NCI-H460 (cell line): ENCODE measurements at regions not wholly inside any gene's neighbourhood (a gene's known extent, or its start where the extent isn't known, plus 50 kb on each side); places are given as distances from the start of the nearest gene placed in this dataset.
"Not testable (repeated sequence)": the region's sequence is repeated elsewhere in the genome, so short reads cannot be mapped to it uniquely, and the experiment has no call there.

ENCODE experiments used
- DNase-seq: peaks from one replicate; pipeline ENCODE4 v3.0.0-alpha.2; 2016; ENCODE audit warnings: low read depth; ENCODE audit errors: extremely low read depth

DNA sequence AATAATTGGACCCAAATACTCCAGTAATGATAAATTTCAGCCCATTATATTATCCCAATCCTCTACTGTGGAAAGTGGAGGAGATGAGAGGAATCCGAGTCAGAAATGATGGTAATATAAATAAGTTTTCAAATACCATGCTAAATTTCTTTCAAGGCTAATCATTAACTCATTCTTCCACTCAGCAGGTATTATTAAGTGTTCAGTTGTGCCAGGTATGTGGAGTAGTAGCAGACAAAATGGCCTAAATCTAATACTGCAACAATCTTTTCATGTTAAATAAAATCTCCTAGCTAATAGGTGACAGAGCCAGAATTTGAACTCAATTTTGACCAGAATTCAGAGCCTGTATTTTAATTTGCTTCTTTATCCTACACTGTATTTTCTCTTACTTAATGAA, 538.6 kb upstream of the ROBO2 start:
- DNase-seq = no peak

- no peak for DNase-seq
These were observed 537.8 kb upstream of the ROBO2 start for GRCh38 chr3:76502076-76502475.

GRCh38 chr3:76505202-76505845, 534.6 kb upstream of the ROBO2 start:
- no peak for DNase-seq

DNA sequence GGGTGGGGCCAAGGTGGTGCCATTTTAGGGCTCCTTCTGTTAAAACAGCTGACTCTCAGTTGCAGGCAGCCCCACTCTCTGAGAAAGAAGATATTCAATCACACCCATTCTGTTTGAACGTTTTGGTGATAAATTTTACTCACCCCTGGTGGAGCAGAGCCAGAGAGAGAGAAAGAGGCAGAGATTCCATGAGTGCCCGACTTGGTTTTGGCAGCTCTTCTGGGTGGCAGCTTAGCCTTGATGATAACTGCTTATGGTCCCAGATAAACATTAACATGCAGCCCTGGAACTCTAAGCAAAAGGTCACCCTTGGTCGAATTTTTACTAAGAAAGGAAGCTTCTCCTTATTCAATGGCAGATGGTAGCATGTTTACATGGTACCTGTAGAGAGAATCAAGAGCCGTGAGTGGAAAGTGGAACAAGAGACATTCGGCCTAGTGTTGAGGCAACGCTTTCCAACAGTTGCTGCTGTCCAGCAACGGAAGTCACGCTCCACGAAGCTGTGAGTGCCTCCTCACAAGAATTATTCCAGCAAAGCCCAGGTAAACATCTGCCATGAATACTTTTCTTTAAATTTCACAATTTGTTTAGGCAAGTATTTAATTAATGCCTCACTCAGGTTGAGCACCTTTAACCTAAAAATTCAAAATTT, 530.6 kb upstream of the ROBO2 start:
- DNase-seq = no peak

GRCh38 chr3:76514836-76515235, 525.1 kb upstream of the ROBO2 start:
- DNase-seq = no peak

- no peak for DNase-seq
These were observed 516.6 kb upstream of the ROBO2 start for GRCh38 chr3:76523337-76523736.

DNA sequence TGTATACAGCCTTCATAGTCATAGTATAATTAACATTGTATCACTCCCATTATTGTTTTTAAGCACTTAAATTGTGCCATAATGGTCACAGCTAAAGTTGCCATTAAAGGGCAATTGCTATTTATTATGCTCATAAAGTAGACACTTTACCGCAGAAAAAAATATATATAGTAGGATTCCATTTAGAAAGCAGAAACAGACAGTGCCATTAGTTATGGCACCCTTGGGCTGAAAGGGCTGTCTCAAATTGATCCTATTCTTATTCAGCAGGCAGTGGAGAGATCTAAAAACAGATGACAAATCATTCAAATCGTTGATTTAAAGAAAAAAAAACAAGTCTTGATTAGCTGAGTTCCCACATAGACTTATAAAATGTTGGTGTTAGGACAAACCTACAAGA, 514.2 kb upstream of the ROBO2 start:
- no peak for DNase-seq

GRCh38 chr3:76527773-76528172, 512.1 kb upstream of the ROBO2 start:
- DNase-seq = no peak

DNA sequence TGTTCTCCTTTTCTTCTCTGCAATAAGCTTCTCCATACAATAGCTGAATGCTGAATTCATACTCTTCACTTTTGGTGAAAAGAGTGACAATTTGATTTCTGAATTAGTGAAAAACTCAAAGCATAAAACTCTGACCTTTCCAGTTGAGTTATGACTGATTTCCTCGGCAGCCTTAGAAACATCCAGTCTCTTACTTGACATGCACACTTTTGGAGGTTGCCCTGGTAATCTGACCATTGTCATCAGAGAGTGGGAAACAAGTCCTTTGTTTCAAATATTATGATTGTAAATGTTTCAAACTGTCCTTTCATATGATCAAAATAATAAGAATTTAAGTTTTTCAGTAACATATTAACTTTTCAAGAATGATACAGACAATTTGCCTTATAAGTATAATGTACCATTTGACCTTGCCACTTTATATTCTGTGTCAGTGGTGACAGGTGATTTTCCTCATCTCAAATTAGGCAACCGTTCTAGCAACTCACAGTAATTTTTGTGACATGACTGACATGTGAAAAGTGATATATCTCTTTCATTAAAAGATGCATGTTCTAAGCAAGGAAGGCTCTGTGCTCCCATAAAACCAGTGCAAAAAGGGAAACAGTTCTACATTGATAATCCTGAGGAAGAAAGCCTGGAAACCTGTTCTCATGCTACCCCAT, 507.6 kb upstream of the ROBO2 start:
- no peak for DNase-seq

- not testable (repeated sequence) for DNase-seq
These were observed 506.2 kb upstream of the ROBO2 start for GRCh38 chr3:76533710-76534109.

GRCh38 chr3:76537857-76538256, 502.0 kb upstream of the ROBO2 start:
- DNase-seq = not testable (repeated sequence)

DNA sequence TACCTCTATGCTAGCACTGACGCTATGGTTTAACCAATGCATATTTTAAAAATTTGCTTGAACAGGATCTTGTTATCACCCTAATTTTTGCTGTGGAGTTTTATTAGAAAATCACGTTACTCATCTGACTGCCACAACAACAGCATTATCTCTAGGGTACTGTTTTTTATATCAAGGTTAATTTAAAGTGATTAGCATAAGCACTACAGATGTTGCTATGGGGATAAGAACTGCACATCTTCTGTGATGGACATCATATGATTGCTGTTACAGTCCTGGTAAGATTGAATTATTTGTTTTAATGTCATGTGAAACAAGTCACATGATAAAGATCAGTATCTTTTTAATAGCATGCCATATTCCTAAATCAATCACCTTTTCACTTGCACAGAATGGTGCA, 492.2 kb upstream of the ROBO2 start:
- no peak for DNase-seq

DNA sequence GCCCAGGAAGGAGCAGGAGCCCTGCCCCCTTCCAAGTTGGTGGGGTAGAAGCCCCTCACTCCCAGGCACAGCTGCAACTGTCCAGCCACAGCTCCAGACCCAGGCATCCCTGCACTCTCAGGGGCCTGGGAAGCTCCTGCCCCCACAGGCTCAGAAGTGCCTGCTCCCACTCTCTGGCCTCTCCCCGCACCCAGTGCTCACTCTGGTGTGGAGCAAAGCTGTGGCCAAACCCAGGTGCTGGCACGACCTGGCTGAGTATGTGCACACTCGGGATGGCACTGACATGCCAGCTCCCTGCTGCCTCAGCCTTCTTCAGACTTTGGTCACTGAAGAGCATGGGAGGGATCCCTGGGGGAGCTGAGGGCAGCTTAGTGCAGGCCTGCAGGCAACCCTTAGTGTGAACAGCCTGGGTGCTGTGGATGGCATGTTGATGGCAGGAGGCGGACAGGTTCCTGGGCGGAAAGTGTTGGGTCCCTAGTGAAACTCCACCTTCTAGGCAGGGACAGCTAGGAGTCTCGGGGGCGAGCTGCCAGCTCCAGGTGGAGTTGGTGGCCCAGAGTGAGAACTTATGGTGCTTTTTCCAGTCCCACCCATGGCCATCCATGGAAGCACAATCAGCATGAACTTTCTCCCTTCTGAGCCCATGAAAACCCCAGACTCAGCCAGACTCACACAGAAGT, 489.2 kb upstream of the ROBO2 start:
- no peak for DNase-seq

DNA sequence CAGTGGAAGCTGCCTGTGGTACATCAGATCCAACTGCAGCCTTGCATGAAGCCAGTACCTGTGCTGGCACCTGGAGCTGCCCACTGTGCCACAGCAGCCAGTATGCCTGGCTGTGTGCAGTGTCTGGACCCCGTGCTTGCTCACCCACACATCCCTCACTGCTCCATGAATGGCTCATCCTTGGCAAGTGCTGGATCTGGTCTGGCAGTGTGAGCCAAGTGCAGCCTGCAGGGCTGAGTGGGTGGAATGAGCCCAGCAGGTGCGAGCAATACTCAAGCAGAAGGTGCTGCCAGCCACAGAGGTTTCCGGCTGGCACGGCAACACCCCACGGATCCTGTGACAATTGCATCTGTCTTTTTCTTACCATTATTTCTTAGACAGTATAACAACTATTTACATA, 488.2 kb upstream of the ROBO2 start:
- DNase-seq = no peak

GRCh38 chr3:76552653-76553052, 487.2 kb upstream of the ROBO2 start:
- no peak for DNase-seq

DNA sequence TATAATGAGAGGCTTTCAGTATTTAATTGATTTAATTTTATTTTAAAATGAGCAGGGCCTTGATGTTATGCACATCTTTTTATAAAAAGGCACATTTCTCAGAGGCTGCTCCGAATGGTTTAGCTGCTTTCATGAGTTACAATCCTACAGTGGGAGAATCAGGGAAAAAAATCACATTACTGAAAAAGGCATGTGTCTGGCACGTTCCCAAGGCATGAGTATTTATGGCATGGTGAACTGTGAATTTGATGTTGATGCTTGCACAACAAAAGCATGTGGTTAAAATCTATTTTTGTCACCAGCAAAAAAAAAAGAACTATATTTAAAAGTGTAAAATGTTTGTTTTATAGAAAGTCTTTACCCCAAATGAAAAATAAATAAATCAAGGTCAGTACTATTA, 485.2 kb upstream of the ROBO2 start:
- DNase-seq = no peak

- no peak for DNase-seq
These were observed 478.2 kb upstream of the ROBO2 start for GRCh38 chr3:76561494-76562236.

- no peak for DNase-seq
These were observed 474.2 kb upstream of the ROBO2 start for GRCh38 chr3:76565496-76566210.

DNA sequence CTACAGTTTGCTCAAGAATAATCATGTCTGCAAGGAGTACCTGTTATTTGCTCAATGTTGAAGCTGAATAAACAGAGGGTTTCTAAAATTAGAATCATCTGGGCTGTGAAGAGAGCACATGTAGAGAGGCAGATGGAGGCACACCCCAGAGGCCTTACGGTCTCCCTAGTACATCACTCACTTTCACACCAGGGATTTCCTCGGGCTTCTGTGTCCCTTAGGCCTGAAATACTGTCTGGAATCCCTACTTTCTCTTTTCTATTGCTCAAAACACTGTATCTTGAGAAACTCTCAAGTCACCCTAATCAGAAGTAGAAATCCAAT, 473.7 kb upstream of the ROBO2 start:
- no peak for DNase-seq

DNA sequence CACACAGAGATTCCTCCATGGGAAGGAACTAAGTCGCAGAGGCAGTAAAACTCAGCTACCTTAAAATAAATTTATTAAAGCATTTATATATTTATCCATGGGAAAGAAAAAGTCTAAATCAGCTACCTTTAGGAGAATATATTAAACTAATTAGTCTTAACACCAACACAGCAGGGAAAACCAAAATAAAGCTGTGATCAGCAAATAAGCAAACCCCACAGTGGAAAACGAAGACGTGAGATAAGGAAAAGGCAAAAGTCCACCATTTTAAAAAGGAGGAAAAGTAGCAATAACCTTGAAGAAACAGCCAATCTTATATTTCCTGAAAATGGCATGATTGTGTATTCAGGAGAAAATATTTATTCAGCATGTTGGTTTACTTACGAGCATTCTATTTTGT, 473.0 kb upstream of the ROBO2 start:
- DNase-seq = no peak
